GM21825 (cell line): ENCODE measurements at regions not wholly inside any gene's neighbourhood (a gene's known extent, or its start where the extent isn't known, plus 50 kb on each side); places are given as distances from the start of the nearest gene placed in this dataset.
"Not testable (repeated sequence)": the region's sequence is repeated elsewhere in the genome, so short reads cannot be mapped to it uniquely, and the experiment has no call there.

Experiments used
- ATAC-seq: cut with Tn5 transposase; IDR thresholded peaks from one replicate; pipeline ENCODE4 v1.9.1; 2021; ENCODE audit warnings: mild to moderate bottlenecking, moderate library complexity; ENCODE audit not compliant: unreplicated experiment

GRCh38 chr4:158122501-158122900 is 50.3 kb downstream of the GASK1B start:
- no peak for ATAC-seq

GRCh38 chr4:158121161-158121579 is 51.7 kb downstream of the GASK1B start:
- ATAC-seq, result no peak

- not testable (repeated sequence) for ATAC-seq
Observed at GRCh38 chr4:158120645-158121151, 52.1 kb downstream of the GASK1B start.

- no peak for ATAC-seq
Observed at GRCh38 chr4:158112611-158113010, 60.2 kb downstream of the GASK1B start.

GRCh38 chr4:158111241-158111640 is 61.6 kb downstream of the GASK1B start:
- no peak for ATAC-seq

- no peak for ATAC-seq
Observed at GRCh38 chr4:158102904-158103303, 69.9 kb downstream of the GASK1B start.

- ATAC-seq, result no peak
Observed at GRCh38 chr4:158099686-158100085, 73.1 kb downstream of the GASK1B start.

GRCh38 chr4:158098802-158099201 is 74.0 kb downstream of the GASK1B start:
- ATAC-seq, result no peak

- no peak for ATAC-seq
Observed at GRCh38 chr4:158094413-158095134, 78.3 kb downstream of the GASK1B start.

GRCh38 chr4:158090323-158090722 is 82.5 kb downstream of the GASK1B start:
- ATAC-seq, result no peak

- not testable (repeated sequence) for ATAC-seq
Observed at GRCh38 chr4:158089897-158090296, 82.9 kb downstream of the GASK1B start.

GRCh38 chr4:158080354-158080753 is 92.5 kb downstream of the GASK1B start:
- ATAC-seq, result no peak

- ATAC-seq, result no peak
Observed at GRCh38 chr4:158079661-158080060, 93.2 kb downstream of the GASK1B start.

- no peak for ATAC-seq
Observed at GRCh38 chr4:158077835-158078234, 95.0 kb downstream of the GASK1B start.

GRCh38 chr4:158074851-158075250 is 98.0 kb downstream of the GASK1B start:
- ATAC-seq, result no peak

- ATAC-seq, result no peak
Observed at GRCh38 chr4:158071931-158072330, 100.9 kb downstream of the GASK1B start.

- ATAC-seq, result no peak
Observed at GRCh38 chr4:158068068-158068467, 104.8 kb downstream of the GASK1B start.

- no peak for ATAC-seq
Observed at GRCh38 chr4:158067646-158068045, 105.2 kb downstream of the GASK1B start.

GRCh38 chr4:158065603-158066002 is 107.2 kb downstream of the GASK1B start:
- no peak for ATAC-seq

- ATAC-seq, result no peak
Observed at GRCh38 chr4:158065176-158065575, 107.6 kb downstream of the GASK1B start.

GRCh38 chr4:158056689-158057245 is 116.1 kb downstream of the GASK1B start:
- ATAC-seq, result no peak

GRCh38 chr4:158055668-158056067 is 117.2 kb downstream of the GASK1B start:
- ATAC-seq, result no peak
